Trophoblast cell (in vitro differentiated cells and primary cell): ENCODE measurements at regions not wholly inside any gene's neighbourhood (a gene's known extent, or its start where the extent isn't known, plus 50 kb on each side); places are given as distances from the start of the nearest gene placed in this dataset.

Experiments used
- DNase-seq, 2 donors: peaks; one replicate each; pipeline ENCODE4 v3.0.0-alpha.2; 2016
- H2AFZ ChIP-seq: 2 replicates; pipeline ENCODE4 v1.6.1; 2013; ENCODE audit warnings: low read length, moderate library complexity, mild to moderate bottlenecking; ENCODE audit not compliant: insufficient read depth, poor library complexity
- H2AK5ac ChIP-seq: 2 replicates; pipeline ENCODE4 v1.6.1; 2013; ENCODE audit warnings: mild to moderate bottlenecking, low read length
- H2BK120ac ChIP-seq: 2 replicates; pipeline ENCODE4 v1.6.1; 2013; ENCODE audit warnings: low read length, mild to moderate bottlenecking, moderate library complexity; ENCODE audit not compliant: insufficient read depth, poor library complexity
- H2BK12ac ChIP-seq: 2 replicates; pipeline ENCODE4 v1.6.1; 2013; ENCODE audit warnings: mild to moderate bottlenecking, low read length, moderate library complexity
- H2BK5ac ChIP-seq: 2 replicates; pipeline ENCODE4 v1.6.1; 2013; ENCODE audit warnings: low read length, low read depth, moderate library complexity, mild to moderate bottlenecking; ENCODE audit not compliant: poor library complexity
- H3K14ac ChIP-seq: 2 replicates; pipeline ENCODE4 v1.6.1; 2013; ENCODE audit warnings: mild to moderate bottlenecking, low read length
- H3K18ac ChIP-seq: 2 replicates; pipeline ENCODE4 v1.6.1; 2013; ENCODE audit warnings: mild to moderate bottlenecking, low read length
- H3K23ac ChIP-seq: 2 replicates; pipeline ENCODE4 v1.6.1; 2013; ENCODE audit warnings: low read length
- H3K27ac ChIP-seq: 2 replicates; pipeline ENCODE4 v1.5.1; 2013; ENCODE audit warnings: low read depth, mild to moderate bottlenecking, inconsistent platforms, low read length, moderate library complexity
- H3K27me3 ChIP-seq: 2 replicates; pipeline ENCODE4 v1.6.1; 2013; ENCODE audit warnings: inconsistent platforms, mild to moderate bottlenecking, low read length, moderate library complexity; ENCODE audit not compliant: insufficient read depth
- H3K36me3 ChIP-seq, 2 experiments: 1 replicate in 1 of 2; 2 replicates in 1 of 2; pipeline ENCODE4 v1.6.1; 2013; ENCODE audit warnings: low read length in 2 of 2, mild to moderate bottlenecking in 2 of 2, moderate library complexity in 1 of 2; ENCODE audit not compliant: insufficient read depth in 2 of 2, control insufficient read depth in 1 of 2
- H3K4ac ChIP-seq: 2 replicates; pipeline ENCODE4 v1.6.1; 2013; ENCODE audit warnings: low read depth, mild to moderate bottlenecking, low read length, moderate library complexity
- H3K4me1 ChIP-seq, 2 experiments: 1 replicate in 1 of 2; 2 replicates in 1 of 2; pipeline ENCODE4 v1.6.1; 2013; ENCODE audit warnings: low read length in 2 of 2, mild to moderate bottlenecking in 2 of 2, moderate library complexity in 1 of 2; ENCODE audit not compliant: insufficient read depth in 2 of 2, control insufficient read depth in 1 of 2
- H3K4me2 ChIP-seq: 2 replicates; pipeline ENCODE4 v1.6.1; 2013; ENCODE audit warnings: inconsistent platforms, mild to moderate bottlenecking, low read length, moderate library complexity
- H3K4me3 ChIP-seq: 2 replicates; pipeline ENCODE4 v1.5.1; 2013; ENCODE audit warnings: mild to moderate bottlenecking, low read depth, low read length, inconsistent platforms
- H3K79me1 ChIP-seq: one replicate; pipeline ENCODE4 v1.6.1; 2013; ENCODE audit warnings: low read length
- H3K79me2 ChIP-seq: 2 replicates; pipeline ENCODE4 v1.6.1; 2013; ENCODE audit warnings: low read length, mild to moderate bottlenecking; ENCODE audit not compliant: control insufficient read depth, insufficient read depth, poor library complexity
- H3K9ac ChIP-seq: 2 replicates; pipeline ENCODE4 v1.6.1; 2013; ENCODE audit warnings: mild to moderate bottlenecking, low read length
- H3K9me3 ChIP-seq: 2 replicates; pipeline ENCODE4 v1.6.1; 2013; ENCODE audit warnings: low read depth, mild to moderate bottlenecking, control low read depth, inconsistent platforms, low read length; ENCODE audit not compliant: insufficient read depth
- H4K12ac ChIP-seq: 2 replicates; pipeline ENCODE4 v1.6.1; 2013; ENCODE audit warnings: low read depth, mild to moderate bottlenecking, low read length, moderate library complexity
- H4K8ac ChIP-seq: 2 replicates; pipeline ENCODE4 v1.6.1; 2013; ENCODE audit warnings: low read depth, mild to moderate bottlenecking, low read length, moderate library complexity
- H4K91ac ChIP-seq: one replicate; pipeline ENCODE4 v1.6.1; 2013; ENCODE audit warnings: low read depth, mild to moderate bottlenecking, low read length, moderate library complexity
- WGBS: extraction: QIAGEN DNeasy Blood & Tissue Kit; methylation state at CpG from one replicate; pipeline ENCODE4 v1.1.7; 2013; ENCODE audit warnings: missing lambda C conversion rate; ENCODE audit not compliant: insufficient read length, insufficient coverage; ENCODE audit errors: extremely low coverage; 5-methylcytosine and 5-hydroxymethylcytosine counted together

GRCh38 chr2:145356056-145356455 is 836.1 kb upstream of the ZEB2 start:
- Histone ChIP-seq H4K12ac (no peak overlapping the region), H3K27ac (no peak overlapping the region), H3K4me3 (no peak overlapping the region), H3K18ac (no peak overlapping the region), H2AK5ac (no peak overlapping the region), H3K23ac (no peak overlapping the region), H2BK5ac (no peak overlapping the region), H4K91ac (no peak overlapping the region), H3K79me1 (no peaks in the 10 kb centered on the region), H3K9ac (no peak overlapping the region), H3K4me2 (no peak overlapping the region), H3K27me3 (no peaks in the 10 kb centered on the region), H3K4ac (no peak overlapping the region), H3K9me3 (no peaks in the 10 kb centered on the region), H2BK12ac (no peak overlapping the region), H3K36me3 (no peaks in the 10 kb centered on the region), H3K79me2 (no peaks in the 10 kb centered on the region), H4K8ac (no peak overlapping the region), H2BK120ac (no peak overlapping the region), H2AFZ (no peak overlapping the region), H3K4me1 (no peaks in the 10 kb centered on the region), H3K14ac (no peak overlapping the region)
- DNase-seq, result no peak

- no peak overlapping the region for H4K8ac ChIP-seq
- no peak overlapping the region for H3K14ac ChIP-seq
- DNase-seq, result no peak
- no peak overlapping the region for H4K91ac ChIP-seq
- no peak overlapping the region for H2AK5ac ChIP-seq
- H3K4me1 ChIP-seq, result no peaks in the 10 kb centered on the region
- no peak overlapping the region for H3K9ac ChIP-seq
- H3K27ac ChIP-seq, result no peak overlapping the region
- H3K4me2 ChIP-seq, result no peak overlapping the region
- H3K4me3 ChIP-seq, result no peak overlapping the region
- H3K36me3 ChIP-seq, result no peaks in the 10 kb centered on the region
- H3K4ac ChIP-seq, result no peak overlapping the region
- no peaks in the 10 kb centered on the region for H3K9me3 ChIP-seq
- H2AFZ ChIP-seq, result no peak overlapping the region
- WGBS, result no CpG with 5 or more reads among the region's 5 CpGs
- no peaks in the 10 kb centered on the region for H3K79me1 ChIP-seq
- no peaks in the 10 kb centered on the region for H3K79me2 ChIP-seq
- no peak overlapping the region for H3K18ac ChIP-seq
- no peak overlapping the region for H2BK12ac ChIP-seq
- H3K23ac ChIP-seq, result no peak overlapping the region
- no peak overlapping the region for H4K12ac ChIP-seq
- H2BK120ac ChIP-seq, result no peak overlapping the region
- no peak overlapping the region for H2BK5ac ChIP-seq
- no peaks in the 10 kb centered on the region for H3K27me3 ChIP-seq
Observed at GRCh38 chr2:145352484-145352883, 832.6 kb upstream of the ZEB2 start.

GRCh38 chr2:145351864-145352425 is 832.0 kb upstream of the ZEB2 start:
- no peak overlapping the region for H3K4me3 ChIP-seq
- WGBS, result no CpG with 5 or more reads among the region's 2 CpGs

GRCh38 chr2:145350011-145350410 is 830.1 kb upstream of the ZEB2 start:
- no CpG with 5 or more reads among the region's 3 CpGs for WGBS
- Histone ChIP-seq H3K18ac (no peak overlapping the region), H2BK12ac (no peak overlapping the region), H2AK5ac (no peak overlapping the region), H2BK5ac (no peak overlapping the region), H3K79me2 (no peaks in the 10 kb centered on the region), H3K14ac (no peak overlapping the region), H3K9ac (no peak overlapping the region), H2AFZ (no peak overlapping the region), H4K91ac (no peak overlapping the region), H4K12ac (no peak overlapping the region), H2BK120ac (no peak overlapping the region), H3K4me3 (no peak overlapping the region), H3K4ac (no peak overlapping the region), H4K8ac (no peak overlapping the region), H3K4me2 (no peak overlapping the region), H3K79me1 (no peaks in the 10 kb centered on the region), H3K4me1 (no peaks in the 10 kb centered on the region), H3K23ac (no peak overlapping the region), H3K36me3 (no peaks in the 10 kb centered on the region), H3K27ac (no peak overlapping the region), H3K27me3 (no peaks in the 10 kb centered on the region), H3K9me3 (no peaks in the 10 kb centered on the region)
- no peak for DNase-seq

More at GRCh38 chr2:145351864-145352425, 832.0 kb upstream of the ZEB2 start:
- Histone ChIP-seq H2BK120ac (no peak overlapping the region), H3K36me3 (no peaks in the 10 kb centered on the region), H3K4me2 (no peak overlapping the region), H2AFZ (no peak overlapping the region), H2AK5ac (no peak overlapping the region), H4K8ac (no peak overlapping the region), H3K23ac (no peak overlapping the region), H3K27me3 (no peaks in the 10 kb centered on the region), H2BK12ac (no peak overlapping the region), H3K79me1 (no peaks in the 10 kb centered on the region), H2BK5ac (no peak overlapping the region), H3K14ac (no peak overlapping the region), H4K91ac (no peak overlapping the region), H3K18ac (no peak overlapping the region), H3K27ac (no peak overlapping the region), H4K12ac (no peak overlapping the region), H3K4me1 (no peaks in the 10 kb centered on the region), H3K4ac (no peak overlapping the region), H3K9ac (no peak overlapping the region), H3K79me2 (no peaks in the 10 kb centered on the region), H3K9me3 (no peaks in the 10 kb centered on the region)
- no peak for DNase-seq
